GM19452 (cell line): ENCODE measurements at regions not wholly inside any gene's neighbourhood (a gene's known extent, or its start where the extent isn't known, plus 50 kb on each side); places are given as distances from the start of the nearest gene placed in this dataset.
"Not testable (repeated sequence)": the region's sequence is repeated elsewhere in the genome, so short reads cannot be mapped to it uniquely, and the experiment has no call there.

Experiments
- ATAC-seq: cut with Tn5 transposase; IDR thresholded peaks from one replicate; pipeline ENCODE4 v1.9.1; 2021; ENCODE audit not compliant: unreplicated experiment

GRCh38 chr18:40346146-40346545 is 1608.9 kb upstream of the PIK3C3 start:
- no peak for ATAC-seq

DNA sequence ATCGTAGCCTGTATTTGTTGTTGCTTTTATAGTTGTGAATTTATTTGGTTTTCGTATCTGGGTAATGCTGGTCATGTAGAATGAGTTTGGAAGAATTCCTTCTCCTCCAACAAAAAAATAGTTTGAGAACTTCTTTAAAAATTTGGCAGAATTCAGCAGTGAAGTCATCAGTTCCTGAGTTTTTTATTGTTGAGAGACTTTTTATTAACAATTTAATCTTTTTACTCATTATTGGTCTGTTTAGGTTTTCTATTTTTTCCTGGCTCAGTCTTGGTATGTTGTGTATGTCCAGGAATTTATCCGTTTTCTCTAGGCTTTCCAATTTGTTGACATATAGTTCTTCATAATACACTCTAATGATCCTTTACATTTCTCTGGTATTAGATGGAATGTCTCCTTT is 1613.3 kb upstream of the PIK3C3 start:
- ATAC-seq = no peak

- ATAC-seq = no peak
These were observed 1616.8 kb upstream of the PIK3C3 start for GRCh38 chr18:40338284-40338683.

DNA sequence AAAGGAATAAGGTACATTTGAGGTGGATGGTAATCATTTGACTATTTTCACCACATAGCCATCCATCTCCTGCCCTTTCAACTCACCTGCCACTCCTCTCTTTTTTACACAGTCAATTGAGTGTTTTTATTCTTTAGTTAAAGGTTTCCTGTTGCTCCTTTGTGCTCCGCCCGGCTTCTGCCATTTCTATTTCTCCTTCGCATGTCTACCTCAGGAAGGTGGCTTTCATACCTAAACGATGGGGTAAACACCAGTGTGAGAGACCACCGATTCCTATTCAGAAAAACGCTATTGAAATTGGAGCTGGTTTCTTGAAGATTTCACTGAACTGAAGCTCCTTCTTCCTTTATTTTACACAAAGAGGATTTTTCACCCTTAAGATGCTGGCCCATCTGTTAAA is 1628.0 kb upstream of the PIK3C3 start:
- ATAC-seq = no peak

- no peak for ATAC-seq
These were observed 1629.0 kb upstream of the PIK3C3 start for GRCh38 chr18:40325988-40326387.

DNA sequence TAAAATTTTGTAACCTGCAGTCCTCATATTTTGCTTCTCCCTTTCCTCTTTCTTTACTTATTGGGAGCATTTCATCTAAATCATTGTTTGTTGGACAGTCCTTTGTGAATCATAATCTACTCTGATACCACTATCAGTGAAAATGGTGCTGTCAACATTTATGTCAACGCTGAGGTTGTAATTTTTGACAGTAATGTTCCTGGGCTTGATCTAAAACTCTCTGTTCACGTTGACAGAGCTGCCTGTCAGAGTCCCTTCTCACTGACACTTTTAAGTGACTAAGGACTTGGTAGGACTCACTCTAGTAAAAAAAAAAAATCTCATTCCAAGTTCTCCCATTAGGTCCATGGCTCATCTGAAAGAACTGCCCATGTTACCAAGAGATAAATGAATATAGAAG is 1640.8 kb upstream of the PIK3C3 start:
- no peak for ATAC-seq

GRCh38 chr18:40313030-40313642 is 1641.9 kb upstream of the PIK3C3 start:
- ATAC-seq = no peak

GRCh38 chr18:40307627-40308026 is 1647.4 kb upstream of the PIK3C3 start:
- no peak for ATAC-seq

DNA sequence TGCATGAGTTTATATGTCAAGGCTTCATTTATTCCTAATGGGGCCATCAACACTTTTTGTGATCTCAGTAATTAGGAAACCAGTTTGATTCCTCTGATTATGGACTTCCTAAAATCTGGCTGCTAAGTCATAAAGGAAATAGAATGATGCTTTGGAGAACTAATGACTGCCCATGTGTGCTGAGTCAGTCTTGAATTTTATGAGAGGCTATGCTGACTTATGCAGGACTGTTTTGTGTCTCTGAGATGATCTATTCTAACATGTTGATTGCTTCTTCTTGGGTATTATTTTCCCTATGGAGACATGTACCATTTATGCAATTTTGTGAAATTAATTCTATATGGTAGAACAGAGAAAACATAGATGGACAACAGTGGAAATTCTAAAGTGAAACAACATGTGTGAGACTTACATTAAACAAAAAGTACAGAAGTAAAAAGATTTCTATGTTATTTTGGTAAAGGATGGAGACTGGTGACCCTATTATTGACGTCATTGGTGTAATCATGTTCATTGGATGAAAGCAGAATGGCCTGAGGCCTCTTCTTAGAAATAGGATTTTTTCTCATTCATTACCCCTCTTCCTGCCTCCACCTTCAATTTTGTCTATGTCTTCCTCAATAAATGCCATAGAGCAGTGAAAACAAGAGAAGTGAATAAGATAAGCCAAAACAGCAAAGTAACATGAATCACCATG is 1658.2 kb upstream of the PIK3C3 start:
- ATAC-seq = no peak

DNA sequence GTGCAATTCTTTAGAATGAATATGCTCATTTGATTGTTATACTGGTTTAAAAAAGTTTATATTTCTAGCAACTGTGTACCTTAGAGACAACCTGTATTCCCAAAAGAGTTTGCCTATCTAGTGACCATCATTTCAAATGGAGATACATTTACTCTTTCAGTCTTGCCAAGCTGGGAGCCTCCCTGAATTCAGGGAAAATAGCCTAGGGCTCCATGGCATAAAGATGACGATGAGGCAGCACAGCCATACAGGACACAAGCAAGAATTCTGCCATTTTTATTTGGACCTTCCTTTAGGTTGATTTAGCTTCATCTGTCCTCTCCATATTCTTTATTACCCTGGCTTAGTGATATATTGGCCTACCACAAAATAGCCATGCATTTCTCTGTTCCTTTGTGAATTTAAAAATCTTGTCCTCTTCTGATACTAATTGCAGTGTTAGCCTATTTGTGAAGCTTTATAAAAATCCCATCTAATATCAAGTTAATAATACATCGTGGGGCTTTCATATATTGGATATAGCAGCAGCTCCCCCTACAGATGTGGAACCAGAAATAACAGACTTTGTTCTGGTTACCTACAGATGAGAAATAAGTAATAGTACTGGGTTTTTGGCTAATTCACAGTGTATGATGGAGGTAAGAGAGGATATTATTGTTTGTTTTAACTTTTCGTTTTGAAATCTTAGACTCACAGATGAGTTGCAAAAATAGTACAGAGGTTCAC is 1661.9 kb upstream of the PIK3C3 start:
- no peak for ATAC-seq

- ATAC-seq = no peak
These were observed 1671.5 kb upstream of the PIK3C3 start for GRCh38 chr18:40283560-40283959.

- not testable (repeated sequence) for ATAC-seq
These were observed 1673.7 kb upstream of the PIK3C3 start for GRCh38 chr18:40281356-40281755.

DNA sequence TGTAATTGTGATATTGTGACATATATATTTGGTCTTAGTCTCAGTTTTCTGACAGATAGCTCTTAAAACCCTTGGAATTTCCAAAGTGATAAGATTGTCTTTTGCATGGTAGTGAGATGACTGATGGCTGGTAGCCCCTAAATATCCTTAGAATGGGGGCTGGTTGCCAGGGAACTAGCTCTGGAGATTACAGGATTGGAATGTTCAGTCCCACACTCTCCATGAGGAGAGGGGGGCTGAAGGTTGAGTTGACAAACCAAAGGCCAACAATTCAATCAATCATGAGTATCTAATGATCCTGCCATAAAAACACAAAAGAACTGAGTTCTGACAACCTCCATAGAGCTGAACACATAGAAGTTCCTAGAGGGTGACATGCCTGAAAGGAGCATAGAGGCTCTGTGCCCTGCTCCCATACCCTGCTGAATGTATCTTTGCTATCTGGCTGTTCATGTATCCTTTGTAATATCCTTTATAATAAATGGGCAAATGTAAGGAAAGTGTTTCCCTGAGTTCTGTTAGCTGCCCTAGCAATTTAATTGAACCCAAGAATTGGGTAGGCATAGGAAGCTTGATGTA is 1680.3 kb upstream of the PIK3C3 start:
- no peak for ATAC-seq

GRCh38 chr18:40272630-40273231 is 1682.3 kb upstream of the PIK3C3 start:
- ATAC-seq = no peak

DNA sequence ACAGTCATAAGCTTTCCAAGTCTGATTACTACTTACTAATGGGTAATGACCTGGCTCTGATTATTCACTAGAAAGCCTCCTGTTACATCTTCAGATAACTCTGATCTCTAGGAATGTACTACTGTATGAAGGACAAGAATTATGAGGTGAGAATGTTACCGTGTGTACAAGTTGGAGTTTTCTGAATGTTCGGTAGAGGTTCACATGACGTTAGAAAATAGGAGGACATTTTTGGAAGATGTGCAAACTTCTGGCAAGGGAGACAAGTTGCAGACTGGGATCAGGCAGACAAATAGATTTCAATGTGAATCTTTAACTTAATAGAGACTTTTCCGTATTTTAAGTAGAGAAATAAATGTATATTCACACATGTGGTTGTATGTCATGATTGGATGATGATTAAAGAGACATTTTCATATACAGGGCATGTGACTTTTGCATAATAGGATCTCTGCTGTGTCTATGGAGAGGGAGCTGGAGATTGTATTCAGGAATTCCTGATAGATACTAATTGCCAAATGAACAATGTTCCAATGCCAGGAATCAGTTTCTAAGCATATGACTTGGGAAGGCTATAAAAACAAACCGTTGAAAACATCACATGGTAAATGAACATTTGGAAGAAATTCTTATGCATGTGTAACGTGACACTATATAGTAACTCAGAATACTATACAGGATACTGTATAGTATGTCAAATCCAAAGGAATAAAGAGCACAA is 1695.8 kb upstream of the PIK3C3 start:
- ATAC-seq = no peak

- no peak for ATAC-seq
These were observed 1696.7 kb upstream of the PIK3C3 start for GRCh38 chr18:40258311-40258710.

GRCh38 chr18:40250236-40250635 is 1704.8 kb upstream of the PIK3C3 start:
- ATAC-seq = no peak

GRCh38 chr18:40249390-40250080 is 1705.5 kb upstream of the PIK3C3 start:
- no peak for ATAC-seq

GRCh38 chr18:40245612-40246011 is 1709.4 kb upstream of the PIK3C3 start:
- ATAC-seq = not testable (repeated sequence)

DNA sequence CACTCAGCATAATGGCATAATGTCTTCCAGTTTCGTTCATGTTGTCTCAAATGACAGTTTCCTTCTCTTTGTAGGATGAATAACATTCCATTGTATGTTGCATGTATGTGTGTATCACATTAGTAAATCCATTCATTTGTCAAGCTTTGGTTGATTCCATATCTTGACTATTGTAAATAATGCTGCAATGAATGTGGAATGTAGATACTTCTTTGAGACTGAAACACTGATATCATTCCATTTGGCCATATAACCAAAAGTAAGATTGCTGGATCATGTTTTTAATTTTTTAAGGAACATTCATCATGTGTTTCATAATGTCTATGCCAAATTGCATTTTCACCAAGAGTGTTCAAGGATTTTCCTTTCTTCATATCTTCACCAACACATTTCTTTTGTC is 1711.4 kb upstream of the PIK3C3 start:
- ATAC-seq = no peak
